HCT116 (cell line): ENCODE measurements at regions not wholly inside any gene's neighbourhood (a gene's known extent, or its start where the extent isn't known, plus 50 kb on each side); places are given as distances from the start of the nearest gene placed in this dataset.

Experiments
- ATAC-seq: fragments of 200-7000 bp; cut with Tn5 transposase; 2 replicates; pipeline ENCODE4 v1.9.1; 2020; ENCODE audit warnings: mild to moderate bottlenecking, moderate library complexity
- BruUV-seq: library from RNA; stranded (reverse); fragments of 400-500 nt; replicated peaks from 2 replicates; lab custom pipeline; 2021; lab: Mats Ljungman, UMichigan
- CTCF ChIA-PET: fragments of 300-600 bp; sonication (Branson Sonifier 250); formaldehyde crosslinking; loops from one replicate; lab custom pipeline; 2021; ENCODE audit warnings: antibody characterized with exemption; lab: Charles Lee
- POLR2A ChIA-PET: fragments of 300-600, 350-600 bp; sonication (Branson Sonifier 250); formaldehyde crosslinking; loops from one replicate; lab custom pipeline; 2021; ENCODE audit warnings: antibody characterized with exemption; lab: Charles Lee
- RAD21 ChIA-PET, 2 experiments: fragments of 300-600 bp; sonication (Branson Sonifier 250); formaldehyde crosslinking; loops; one replicate each; lab custom pipeline; 2023; ENCODE audit warnings: low total read pairs in 2 of 2; ENCODE audit not compliant: uncharacterized antibody in 2 of 2, unreplicated experiment in 2 of 2, low non-redundant PET in 1 of 2; lab: Charles Lee
- DNase-seq: peaks from one replicate; pipeline ENCODE4 v3.0.0-alpha.2; 2010; ENCODE audit warnings: low read depth, low spot score
- H2AFZ ChIP-seq: fragments of 200-600 bp; shearing (Covaris generic), sonication (generic); 2 replicates; pipeline ENCODE4 v1.6.1; 2017; ENCODE audit warnings: low read depth, mixed run types, mixed read lengths, antibody characterized with exemption, low read length; ENCODE audit not compliant: poor library complexity, severe bottlenecking
- H3K27ac ChIP-seq: 2 replicates; pipeline ENCODE4 v1.5.1; 2012; ENCODE audit warnings: low read depth, low read length
- H3K27me3 ChIP-seq: fragments of 200-600 bp; sonication (generic); 2 replicates; pipeline ENCODE4 v1.6.1; 2016; ENCODE audit warnings: mixed run types, low read length, mixed read lengths; ENCODE audit not compliant: insufficient read depth
- H3K36me3 ChIP-seq, 2 experiments: fragments of 200-500 bp in 1 of 2; fragments of 200-600 bp in 1 of 2; sonication (Bioruptor generic) in 1 of 2; sonication (generic) in 1 of 2; 2 replicates each; pipeline versions ENCODE4 v1.5.1 to v1.6.1; 2014 to 2016; ENCODE audit warnings: low read length in 2 of 2, inconsistent platforms in 1 of 2, mixed read lengths in 1 of 2, mixed run types in 1 of 2; ENCODE audit not compliant: insufficient read depth in 2 of 2, control insufficient read depth in 1 of 2
- H3K4me1 ChIP-seq, 2 experiments: fragments of 200-600 bp in 1 of 2; sonication (generic) in 1 of 2; 2 replicates each; pipeline versions ENCODE4 v1.5.1 to v1.6.1; 2012 to 2017; ENCODE audit warnings: low read length in 2 of 2, inconsistent platforms in 1 of 2, mild to moderate bottlenecking in 1 of 2, mixed read lengths in 1 of 2, mixed run types in 1 of 2, moderate library complexity in 1 of 2; ENCODE audit not compliant: insufficient read depth in 2 of 2, control insufficient read depth in 1 of 2
- H3K4me2 ChIP-seq: fragments of 200-600 bp; sonication (generic); 2 replicates; pipeline ENCODE4 v1.6.1; 2017; ENCODE audit warnings: mixed run types, low read length, mixed read lengths
- H3K4me3 ChIP-seq, 2 experiments: fragments of 200-600 bp in 1 of 2; sonication (generic) in 1 of 2; replicated peaks in 1 of 2; 2 replicates each; pipeline ENCODE4 v1.5.1; 2011 to 2016; ENCODE audit warnings: low read length in 2 of 2, control low read depth in 1 of 2, low read depth in 1 of 2, mild to moderate bottlenecking in 1 of 2, mixed read lengths in 1 of 2, mixed run types in 1 of 2
- H3K79me2 ChIP-seq: fragments of 200-600 bp; sonication (generic); 2 replicates; pipeline ENCODE4 v1.6.1; 2017; ENCODE audit warnings: mild to moderate bottlenecking, mixed run types, low read length, moderate library complexity, mixed read lengths; ENCODE audit not compliant: insufficient read depth
- H3K9ac ChIP-seq: fragments of 200-600 bp; sonication (generic); 2 replicates; pipeline ENCODE4 v1.6.1; 2016; ENCODE audit warnings: low read length, mixed read lengths
- H3K9me2 ChIP-seq: fragments of 200-600 bp; sonication (generic), shearing (Covaris generic); 2 replicates; pipeline ENCODE4 v1.6.1; 2017; ENCODE audit warnings: mixed run types, mild to moderate bottlenecking, moderate library complexity; ENCODE audit not compliant: insufficient read depth
- H3K9me3 ChIP-seq, 2 experiments: fragments of 200-500 bp in 1 of 2; fragments of 200-600 bp in 1 of 2; sonication (Bioruptor generic) in 1 of 2; sonication (generic) in 1 of 2; 2 replicates each; pipeline ENCODE4 v1.6.1; 2014 to 2017; ENCODE audit warnings: low read length in 2 of 2, mixed read lengths in 2 of 2, inconsistent platforms in 1 of 2, low read depth in 1 of 2, mild to moderate bottlenecking in 1 of 2, mixed run types in 1 of 2, moderate library complexity in 1 of 2; ENCODE audit not compliant: control insufficient read depth in 1 of 2, insufficient read depth in 1 of 2
- H4K20me1 ChIP-seq: fragments of 200-600 bp; sonication (generic), shearing (Covaris generic); 2 replicates; pipeline ENCODE4 v1.6.1; 2017; ENCODE audit warnings: mixed run types, mild to moderate bottlenecking, moderate library complexity; ENCODE audit not compliant: insufficient read depth
- CBX3 ChIP-seq: IDR thresholded peaks from 2 replicates; pipeline ENCODE4 v1.6.1; 2012; ENCODE audit warnings: low read depth
- EGR1 ChIP-seq: IDR thresholded peaks from 2 replicates; pipeline ENCODE4 v1.6.1; 2012; ENCODE audit warnings: low read depth
- EZH2 ChIP-seq: fragments of 200-600 bp; sonication (generic); IDR thresholded peaks from 2 replicates; pipeline ENCODE4 v1.6.1; 2017; ENCODE audit warnings: antibody characterized with exemption, mixed run types
- EZH2phosphoT487 ChIP-seq: fragments of 200-600 bp; IDR thresholded peaks from 2 replicates; pipeline ENCODE4 v1.6.1; 2018; ENCODE audit warnings: antibody characterized with exemption, borderline replicate concordance
- JUND ChIP-seq: IDR thresholded peaks from 2 replicates; pipeline ENCODE4 v1.6.1; 2012
- POLR2A ChIP-seq: IDR thresholded peaks from 2 replicates; pipeline ENCODE4 v1.7.0; 2011; ENCODE audit warnings: borderline replicate concordance; ENCODE audit not compliant: insufficient read depth, insufficient read length; ENCODE audit errors: extremely low read depth
- POLR2AphosphoS5 ChIP-seq: IDR thresholded peaks from 2 replicates; pipeline ENCODE4 v1.6.1; 2011; ENCODE audit warnings: mild to moderate bottlenecking, low read depth, low read length, moderate library complexity
- SRF ChIP-seq: IDR thresholded peaks from 2 replicates; pipeline ENCODE4 v1.6.1; 2012; ENCODE audit warnings: low read depth
- YY1 ChIP-seq: IDR thresholded peaks from 2 replicates; pipeline ENCODE4 v1.6.1; 2011; ENCODE audit warnings: low read length, low read depth, moderate library complexity, mild to moderate bottlenecking; ENCODE audit not compliant: insufficient replicate concordance; ENCODE audit errors: extremely low read depth
- ZFX ChIP-seq: fragments of 450-650 bp; IDR thresholded peaks from 2 replicates; pipeline ENCODE4 v1.6.1; 2017
- intact Hi-C: fragments of 100-400 bp; cut with micrococcal nuclease; formaldehyde crosslinking; loops from 2 replicates; pipeline ENCODE4 v1.10.0; 2022
- TF ChIP-seq, protein P1 (sequence below), 3 experiments: fragments of 200-600 bp in 1 of 3; sonication (generic) in 1 of 3; IDR thresholded peaks in 2 of 3; conservative IDR thresholded peaks in 1 of 3; 2 replicates each; pipeline ENCODE4 v1.5.1; 2012 to 2017; ENCODE audit warnings: low read depth in 2 of 3, low read length in 2 of 3, antibody characterized with exemption in 1 of 3, borderline replicate concordance in 1 of 3, control low read depth in 1 of 3, mild to moderate bottlenecking in 1 of 3, mixed read lengths in 1 of 3, mixed run types in 1 of 3, moderate library complexity in 1 of 3; ENCODE audit not compliant: insufficient read depth in 1 of 3
- TF ChIP-seq, protein P2 (sequence below): IDR thresholded peaks from 2 replicates; pipeline ENCODE4 v1.6.1; 2012
- TF ChIP-seq, protein P3 (sequence below): IDR thresholded peaks from 2 replicates; pipeline ENCODE4 v1.6.1; 2011; ENCODE audit warnings: mild to moderate bottlenecking, low read length, moderate library complexity; ENCODE audit not compliant: insufficient replicate concordance; ENCODE audit errors: extremely low read depth

DNA sequence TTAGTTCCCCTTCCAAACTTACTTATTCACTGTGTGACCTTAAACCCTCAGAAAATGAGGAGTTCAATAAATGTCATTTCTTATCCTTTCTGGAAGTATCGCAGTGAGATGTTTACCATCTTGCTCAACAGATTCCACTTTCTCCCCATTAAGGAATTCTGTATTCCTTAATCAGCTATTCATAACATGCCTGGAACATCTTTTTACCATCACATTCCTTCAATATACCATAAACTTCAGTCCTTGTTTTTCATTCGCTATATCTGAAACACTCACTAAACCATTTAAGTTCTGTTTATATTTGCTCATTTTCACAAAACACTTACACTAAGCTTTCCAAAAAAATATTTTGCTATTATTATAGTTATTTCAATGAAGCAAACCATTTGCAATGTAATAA is 1158.6 kb downstream of the CDH12 start:
- ChIA-PET POLR2A (no interaction called here), CTCF (no interaction called here), RAD21 (no interaction called here)
- no peak overlapping the region for H2AFZ ChIP-seq
- no peak for DNase-seq
- no peak for ATAC-seq
- H3K9me2 ChIP-seq = no peaks in the 10 kb centered on the region
- intact Hi-C loops = no loop called here
- no peak overlapping the region for H3K27ac ChIP-seq
- TF ChIP-seq POLR2A (no peak), JUND (no peak), CBX3 (no peak), YY1 (no peak), EZH2phosphoT487 (no peak), ZFX (no peak), POLR2AphosphoS5 (no peak), EGR1 (no peak), SRF (no peak), EZH2 (no peak)
- TF ChIP-seq, protein P1, sequence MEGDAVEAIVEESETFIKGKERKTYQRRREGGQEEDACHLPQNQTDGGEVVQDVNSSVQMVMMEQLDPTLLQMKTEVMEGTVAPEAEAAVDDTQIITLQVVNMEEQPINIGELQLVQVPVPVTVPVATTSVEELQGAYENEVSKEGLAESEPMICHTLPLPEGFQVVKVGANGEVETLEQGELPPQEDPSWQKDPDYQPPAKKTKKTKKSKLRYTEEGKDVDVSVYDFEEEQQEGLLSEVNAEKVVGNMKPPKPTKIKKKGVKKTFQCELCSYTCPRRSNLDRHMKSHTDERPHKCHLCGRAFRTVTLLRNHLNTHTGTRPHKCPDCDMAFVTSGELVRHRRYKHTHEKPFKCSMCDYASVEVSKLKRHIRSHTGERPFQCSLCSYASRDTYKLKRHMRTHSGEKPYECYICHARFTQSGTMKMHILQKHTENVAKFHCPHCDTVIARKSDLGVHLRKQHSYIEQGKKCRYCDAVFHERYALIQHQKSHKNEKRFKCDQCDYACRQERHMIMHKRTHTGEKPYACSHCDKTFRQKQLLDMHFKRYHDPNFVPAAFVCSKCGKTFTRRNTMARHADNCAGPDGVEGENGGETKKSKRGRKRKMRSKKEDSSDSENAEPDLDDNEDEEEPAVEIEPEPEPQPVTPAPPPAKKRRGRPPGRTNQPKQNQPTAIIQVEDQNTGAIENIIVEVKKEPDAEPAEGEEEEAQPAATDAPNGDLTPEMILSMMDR (IDR thresholded peaks at IDR 0.05 in 2 of 3, conservative IDR thresholded peaks at IDR 0.05 in 1 of 3; ENCODE audit: borderline replicate concordance in 1 of 3, insufficient read depth in 1 of 3, low read depth in 2 of 3, low read length in 2 of 3) = no peak
- TF ChIP-seq, protein P2, sequence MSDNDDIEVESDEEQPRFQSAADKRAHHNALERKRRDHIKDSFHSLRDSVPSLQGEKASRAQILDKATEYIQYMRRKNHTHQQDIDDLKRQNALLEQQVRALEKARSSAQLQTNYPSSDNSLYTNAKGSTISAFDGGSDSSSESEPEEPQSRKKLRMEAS = no peak
- TF ChIP-seq, protein P3, sequence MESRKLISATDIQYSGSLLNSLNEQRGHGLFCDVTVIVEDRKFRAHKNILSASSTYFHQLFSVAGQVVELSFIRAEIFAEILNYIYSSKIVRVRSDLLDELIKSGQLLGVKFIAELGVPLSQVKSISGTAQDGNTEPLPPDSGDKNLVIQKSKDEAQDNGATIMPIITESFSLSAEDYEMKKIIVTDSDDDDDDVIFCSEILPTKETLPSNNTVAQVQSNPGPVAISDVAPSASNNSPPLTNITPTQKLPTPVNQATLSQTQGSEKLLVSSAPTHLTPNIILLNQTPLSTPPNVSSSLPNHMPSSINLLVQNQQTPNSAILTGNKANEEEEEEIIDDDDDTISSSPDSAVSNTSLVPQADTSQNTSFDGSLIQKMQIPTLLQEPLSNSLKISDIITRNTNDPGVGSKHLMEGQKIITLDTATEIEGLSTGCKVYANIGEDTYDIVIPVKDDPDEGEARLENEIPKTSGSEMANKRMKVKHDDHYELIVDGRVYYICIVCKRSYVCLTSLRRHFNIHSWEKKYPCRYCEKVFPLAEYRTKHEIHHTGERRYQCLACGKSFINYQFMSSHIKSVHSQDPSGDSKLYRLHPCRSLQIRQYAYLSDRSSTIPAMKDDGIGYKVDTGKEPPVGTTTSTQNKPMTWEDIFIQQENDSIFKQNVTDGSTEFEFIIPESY = no peak
- H4K20me1 ChIP-seq = no peaks in the 10 kb centered on the region
- no TSS peak for BruUV-seq
- no peak overlapping the region for H3K4me2 ChIP-seq
- H3K36me3 ChIP-seq = no peaks in the 10 kb centered on the region
- H3K79me2 ChIP-seq = no peaks in the 10 kb centered on the region
- no peaks in the 10 kb centered on the region for H3K4me1 ChIP-seq
- no peak overlapping the region for H3K9ac ChIP-seq
- H3K27me3 ChIP-seq = no peaks in the 10 kb centered on the region
- peaks cover 2 to 8% of the 10 kb centered on the region in 2 experiments; a peak in 3 of 4 replicates for H3K9me3 ChIP-seq
- H3K4me3 ChIP-seq = no peak overlapping the region
